Activated CD4-positive, alpha-beta T cell treated with anti-CD3 and anti-CD28 coated beads, Interleukin-2, amount 50 U/mL, for 1 hour (primary cell): ENCODE measurements at regions not wholly inside any gene's neighbourhood (a gene's known extent, or its start where the extent isn't known, plus 50 kb on each side); places are given as distances from the start of the nearest gene placed in this dataset.

Source experiments
- DNase-seq: peaks from one replicate; pipeline ENCODE4 v3.0.0-alpha.2; 2020

DNA sequence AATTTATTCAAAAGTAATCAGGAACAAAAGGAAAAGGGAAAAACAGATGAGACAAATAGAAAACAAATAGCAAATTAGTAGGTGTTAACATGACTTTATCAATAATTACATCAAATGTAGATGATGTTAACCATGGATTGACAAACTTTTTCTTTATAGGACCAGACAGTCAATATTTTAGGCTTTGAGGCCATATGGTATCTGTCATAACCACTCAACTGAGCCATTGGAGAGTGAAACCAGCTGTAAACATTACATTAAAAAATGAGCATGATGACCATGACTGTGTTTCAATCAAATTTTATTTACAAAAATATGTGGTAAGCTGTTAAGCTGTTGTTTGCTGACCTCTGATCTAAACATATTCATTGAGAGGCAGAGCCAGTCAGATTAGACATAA lies 118.5 kb upstream of the NWD2 start:
- no peak for DNase-seq

DNA sequence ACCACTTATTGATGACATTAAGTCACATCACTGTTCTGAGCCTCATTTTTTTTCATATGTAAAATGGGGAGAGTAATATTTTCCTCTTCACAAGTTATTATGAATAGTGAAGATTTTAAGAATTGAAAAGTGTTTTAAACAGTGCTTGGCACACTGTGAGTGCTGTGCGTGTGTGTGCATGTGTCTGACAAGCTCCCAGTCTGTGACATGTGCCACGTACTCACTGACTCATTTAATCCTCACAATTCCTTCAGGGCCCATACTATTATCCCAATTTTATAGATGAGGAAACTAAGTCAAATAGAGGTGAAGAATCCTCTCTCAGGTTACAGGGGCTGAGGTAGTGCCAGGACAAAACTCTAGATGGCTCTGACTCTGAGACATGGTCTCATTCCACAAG lies 114.1 kb upstream of the NWD2 start:
- no peak for DNase-seq

DNA sequence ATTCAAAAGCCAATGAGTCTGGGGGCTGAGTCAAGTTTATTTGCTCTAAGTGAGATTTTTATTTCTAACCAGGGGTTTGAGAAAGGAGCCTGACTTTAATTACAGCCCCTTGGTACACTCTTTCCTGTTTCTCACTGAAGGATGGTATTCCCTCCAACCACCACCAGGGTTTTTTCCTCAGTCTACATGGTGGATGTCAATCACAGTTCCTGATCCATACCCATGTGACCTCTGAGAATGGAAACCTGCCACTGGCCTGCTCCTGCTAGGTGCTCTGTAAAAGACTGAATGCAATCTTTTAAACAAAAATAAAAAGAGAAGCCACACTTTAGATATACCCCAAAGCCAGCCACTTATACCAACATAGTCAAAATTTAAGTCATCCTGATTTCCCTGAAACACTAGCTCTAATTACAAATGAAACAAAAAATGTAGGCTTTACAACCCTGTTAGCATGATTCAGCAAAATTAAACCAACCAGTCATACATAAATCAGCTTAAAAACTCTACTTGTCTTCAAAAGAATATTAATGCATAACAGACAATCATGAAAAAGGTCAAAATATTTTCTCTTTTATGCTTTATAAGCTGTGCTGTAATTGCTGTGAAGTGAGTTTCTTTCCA lies 112.1 kb upstream of the NWD2 start:
- no peak for DNase-seq

DNA sequence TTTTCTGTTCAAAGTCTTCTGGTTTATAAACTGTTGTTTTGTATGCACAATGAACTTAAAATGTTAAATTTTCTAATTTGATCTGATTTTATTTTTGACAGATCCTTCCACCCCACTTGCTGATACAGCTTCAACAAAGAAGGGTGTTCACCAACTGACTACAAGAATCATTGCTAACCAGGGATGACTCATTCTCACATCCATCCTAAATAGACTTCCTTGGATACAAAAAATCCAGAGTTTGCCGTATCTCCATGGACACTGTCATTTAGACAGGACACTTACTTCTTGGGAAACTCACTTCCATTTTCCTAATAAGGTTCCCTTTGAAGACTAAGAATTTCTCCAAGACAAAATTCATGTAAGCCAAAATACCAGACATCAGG lies 111.6 kb upstream of the NWD2 start:
- no peak for DNase-seq

- DNase-seq: no peak
Measured at GRCh38 chr4:37138019-37138653, 106.4 kb upstream of the NWD2 start.

- no peak for DNase-seq
Measured at GRCh38 chr4:37138789-37139188, 105.8 kb upstream of the NWD2 start.

- no peak for DNase-seq
Measured at GRCh38 chr4:37139987-37140386, 104.6 kb upstream of the NWD2 start.

DNA sequence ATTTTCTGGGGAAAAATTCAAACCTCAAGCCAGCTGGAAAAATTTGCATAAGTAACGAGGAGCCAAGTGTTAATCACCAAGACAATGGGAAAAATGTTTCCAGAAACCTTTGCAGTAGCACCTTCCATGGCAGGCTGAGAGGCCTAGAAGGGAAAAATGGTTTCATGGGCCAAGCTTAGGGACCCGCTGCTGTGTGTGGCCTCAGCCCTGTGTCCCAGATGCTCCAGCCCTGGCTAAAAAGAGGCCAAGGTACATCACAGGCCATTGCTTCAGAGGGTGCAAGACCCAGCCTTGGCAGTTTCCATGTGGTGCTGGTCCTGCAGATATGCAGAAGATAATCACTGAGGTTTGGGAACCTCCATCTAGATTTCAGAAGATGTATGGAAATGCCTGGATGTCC lies 98.3 kb upstream of the NWD2 start:
- no peak for DNase-seq

DNA sequence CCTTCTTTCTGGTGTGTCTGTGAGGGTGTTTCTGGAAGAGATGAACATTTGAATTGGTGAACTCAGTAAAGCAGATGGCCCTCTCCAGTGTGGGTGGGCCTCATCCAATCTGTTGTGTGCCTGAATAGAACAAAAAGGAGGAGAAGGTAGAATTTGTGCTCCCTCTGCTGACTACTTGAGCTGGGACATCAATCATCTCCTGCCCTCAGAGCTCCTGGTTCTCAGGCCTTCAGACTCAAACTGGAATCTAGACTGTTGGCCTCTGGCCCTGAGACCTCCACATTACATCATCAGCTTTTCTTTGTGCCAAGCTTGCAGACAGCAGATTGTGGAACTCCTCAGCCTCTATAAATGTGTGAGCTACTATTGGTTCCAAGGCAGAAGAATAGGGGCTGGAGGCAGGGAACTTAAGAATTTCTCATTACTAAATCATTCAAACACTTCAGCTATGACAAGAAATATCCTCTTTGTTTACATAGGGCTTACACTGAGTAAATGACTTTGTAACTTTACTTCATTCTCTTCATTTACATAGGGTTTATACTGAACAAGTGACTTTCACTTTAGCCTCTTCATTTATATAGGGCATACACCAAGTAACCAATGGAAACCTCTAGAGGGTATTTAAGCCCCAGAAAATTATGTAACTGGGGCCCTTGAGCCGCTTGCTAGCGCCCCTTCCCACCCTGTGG lies 86.9 kb upstream of the NWD2 start:
- DNase-seq: no peak

DNA sequence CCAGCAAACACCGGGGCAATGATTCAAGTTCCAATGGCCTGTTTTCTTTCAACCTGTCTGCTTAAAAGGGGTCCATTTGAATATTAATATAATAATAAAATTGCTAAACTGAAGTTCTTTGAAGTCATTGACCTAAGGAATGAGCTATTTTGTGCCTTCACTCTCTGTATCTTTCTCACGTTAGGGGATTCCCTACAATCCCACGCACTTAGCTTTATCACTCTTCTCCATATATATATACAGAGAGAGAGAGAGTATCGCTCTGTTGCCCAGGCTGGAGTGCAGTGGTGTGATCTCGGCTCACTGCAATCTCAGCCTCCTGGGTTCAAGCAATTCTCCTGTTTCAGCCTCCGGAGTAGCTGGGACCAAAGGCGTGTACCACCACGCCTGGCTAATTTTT lies 83.9 kb upstream of the NWD2 start:
- DNase-seq: no peak

- no peak for DNase-seq
Measured at GRCh38 chr4:37165844-37166243, 78.7 kb upstream of the NWD2 start.

DNA sequence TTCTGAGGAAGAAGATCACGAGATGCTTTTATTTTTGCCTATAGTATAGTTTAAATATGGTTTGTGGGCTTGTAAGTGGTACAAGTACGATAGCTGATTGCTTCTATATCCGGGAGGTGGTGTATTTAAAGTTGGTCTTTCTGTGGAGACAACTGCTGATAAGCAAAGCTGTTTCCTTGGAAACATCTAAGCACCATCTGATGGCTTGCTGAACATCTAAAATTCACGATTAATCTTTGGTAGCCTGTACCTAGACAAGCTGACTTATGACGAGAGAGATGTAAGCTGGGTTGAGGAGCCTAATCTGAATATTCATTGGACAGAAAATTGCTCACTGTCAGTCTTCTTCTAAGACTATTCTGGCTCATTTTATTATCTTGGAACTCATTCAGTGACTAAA lies 74.6 kb upstream of the NWD2 start:
- DNase-seq: no peak

GRCh38 chr4:37188100-37188499 lies 56.4 kb upstream of the NWD2 start:
- DNase-seq: no peak
